Stimulated activated CD8-positive, alpha-beta memory T cell treated with anti-CD3 and anti-CD28 coated beads, Interleukin-4, amount 100 ng/mL, for 1 hour (primary cell): ENCODE measurements at regions not wholly inside any gene's neighbourhood (a gene's known extent, or its start where the extent isn't known, plus 50 kb on each side); places are given as distances from the start of the nearest gene placed in this dataset.

Experiments used
- DNase-seq, 2 donors: peaks; one replicate each; pipeline ENCODE4 v3.0.0-alpha.2; 2020; ENCODE audit warnings: low read depth in 2 of 2, low spot score in 1 of 2

DNA sequence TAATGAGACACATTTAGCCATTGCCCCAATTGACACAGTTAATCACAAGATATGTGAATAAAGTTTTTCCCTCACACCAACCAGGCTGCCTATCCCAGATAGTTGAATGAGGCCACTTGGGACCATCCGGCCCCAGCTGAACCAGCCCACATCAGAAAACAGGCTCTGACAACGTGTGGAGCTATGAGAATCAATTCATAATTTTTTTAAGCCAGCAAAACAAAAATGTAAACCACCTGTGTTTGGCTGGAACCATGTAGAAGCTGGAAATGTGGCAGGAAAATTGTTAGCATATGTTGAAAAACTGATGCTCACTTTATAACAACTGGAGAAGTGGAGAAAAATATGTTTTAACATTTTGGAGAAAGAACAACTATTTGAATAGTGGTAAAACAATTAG is 1161.3 kb downstream of the SLITRK1 start:
- no peak for DNase-seq

DNA sequence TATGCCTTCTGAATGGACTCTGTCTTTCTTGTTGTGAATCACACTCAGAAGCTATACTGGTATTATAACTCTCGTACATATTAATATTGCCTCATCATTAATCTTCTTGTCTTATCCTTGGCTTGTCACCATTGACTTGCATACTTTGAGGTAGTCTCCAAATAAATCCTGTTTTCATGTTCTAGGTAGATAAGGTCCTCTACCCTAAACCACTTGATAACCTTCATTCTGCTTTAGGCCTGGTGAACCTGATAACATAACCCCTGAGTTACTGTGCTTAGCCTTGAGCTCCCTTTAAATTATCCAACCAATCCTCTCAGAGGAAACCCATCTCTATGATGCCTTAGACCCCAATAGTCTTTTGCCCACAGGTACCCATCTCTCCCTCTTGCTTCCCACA is 1162.3 kb downstream of the SLITRK1 start:
- no peak for DNase-seq

DNA sequence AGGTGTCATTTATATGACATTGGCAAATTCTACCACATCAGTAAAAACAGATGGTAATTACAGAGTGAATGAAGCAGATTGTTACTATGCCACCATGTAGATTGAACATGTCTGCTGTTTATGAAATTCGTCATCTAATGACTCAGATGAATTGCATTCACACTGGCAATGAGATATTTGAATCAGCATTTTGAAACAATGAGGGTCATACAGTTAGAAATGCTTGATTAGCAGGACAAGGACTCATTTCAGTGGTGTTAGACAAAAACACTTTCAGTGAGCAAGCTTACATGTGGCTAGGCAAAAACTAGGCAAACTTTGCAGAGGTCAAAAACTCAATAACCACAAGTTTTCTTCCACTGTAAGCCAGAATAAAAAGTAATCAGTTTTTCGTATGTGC is 1165.0 kb downstream of the SLITRK1 start:
- DNase-seq, result no peak

- DNase-seq, result no peak
These were observed 1168.4 kb downstream of the SLITRK1 start for GRCh38 chr13:82713687-82714405.

DNA sequence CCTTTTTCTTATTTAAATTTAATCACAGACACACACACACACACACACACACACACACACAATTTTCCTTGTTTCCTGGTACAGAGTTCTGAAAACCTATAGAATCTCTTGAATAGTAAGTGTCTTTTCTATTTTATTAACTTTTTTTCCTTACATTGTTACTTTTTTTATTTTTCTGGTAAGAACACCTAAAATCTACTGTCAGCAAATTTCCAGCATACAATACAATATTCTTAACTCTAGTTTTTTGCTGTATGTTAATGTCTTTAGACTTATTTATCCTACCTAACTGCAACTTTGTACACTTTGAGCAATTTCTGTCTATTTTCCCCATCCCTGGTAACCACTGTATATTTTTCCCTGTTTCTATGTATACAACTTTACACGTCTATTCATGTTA is 1179.8 kb downstream of the SLITRK1 start:
- no peak for DNase-seq

GRCh38 chr13:82701020-82701419 is 1181.3 kb downstream of the SLITRK1 start:
- DNase-seq, result no peak

DNA sequence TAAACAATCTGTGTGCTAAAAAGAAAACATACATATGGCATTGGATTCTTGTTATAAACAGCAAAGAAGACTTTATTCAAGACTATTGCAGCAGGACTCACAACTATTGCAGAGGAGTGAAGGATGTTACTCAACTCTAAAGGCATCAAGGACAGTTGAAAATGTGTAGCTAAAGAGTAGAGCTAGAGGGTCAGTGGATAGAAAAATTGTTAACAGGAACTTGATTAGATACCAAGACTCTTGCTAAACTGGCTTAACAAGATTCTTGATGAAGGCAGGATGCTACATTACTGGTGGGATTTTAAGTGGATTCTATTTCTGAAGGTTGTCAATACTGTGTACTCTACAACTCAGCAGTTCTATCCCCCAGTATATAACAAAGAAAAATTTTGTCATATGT is 1183.3 kb downstream of the SLITRK1 start:
- DNase-seq, result no peak

DNA sequence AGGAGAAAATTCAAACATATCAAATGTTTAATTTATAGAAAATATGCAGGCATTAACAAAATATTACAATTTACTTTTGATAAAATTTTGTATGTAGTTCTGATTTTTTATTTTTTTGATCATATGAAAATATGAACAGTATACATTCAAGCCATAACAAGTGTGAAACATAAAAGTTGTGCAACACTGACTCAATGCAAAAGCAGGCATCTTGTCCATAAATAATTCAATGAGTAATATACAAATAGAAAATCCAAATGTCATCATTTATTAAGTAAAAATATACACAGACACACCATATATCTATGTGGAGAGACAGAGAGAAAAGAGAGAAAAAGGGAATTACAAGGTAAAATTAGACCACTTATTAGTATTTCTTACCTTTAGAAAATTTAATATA is 1183.9 kb downstream of the SLITRK1 start:
- no peak for DNase-seq

DNA sequence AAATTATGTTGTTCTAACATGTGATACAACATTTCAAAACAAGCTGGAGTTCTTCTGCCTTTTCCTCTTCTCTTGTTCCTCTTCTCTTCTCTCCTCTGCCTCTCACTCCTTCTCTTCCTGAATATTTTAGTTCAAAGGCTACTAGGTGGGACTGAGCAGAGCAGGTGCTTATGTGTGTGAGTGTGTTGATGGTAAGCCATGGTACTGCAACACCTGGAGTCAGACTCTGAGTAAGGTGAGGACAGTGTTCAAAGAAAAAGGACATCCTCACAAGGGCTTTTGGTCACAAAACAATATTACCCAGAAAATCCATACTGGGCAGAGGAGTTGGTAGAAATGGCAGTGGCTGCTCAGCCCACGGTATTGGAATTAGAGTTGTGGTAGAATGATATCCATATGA is 1188.7 kb downstream of the SLITRK1 start:
- no peak for DNase-seq

DNA sequence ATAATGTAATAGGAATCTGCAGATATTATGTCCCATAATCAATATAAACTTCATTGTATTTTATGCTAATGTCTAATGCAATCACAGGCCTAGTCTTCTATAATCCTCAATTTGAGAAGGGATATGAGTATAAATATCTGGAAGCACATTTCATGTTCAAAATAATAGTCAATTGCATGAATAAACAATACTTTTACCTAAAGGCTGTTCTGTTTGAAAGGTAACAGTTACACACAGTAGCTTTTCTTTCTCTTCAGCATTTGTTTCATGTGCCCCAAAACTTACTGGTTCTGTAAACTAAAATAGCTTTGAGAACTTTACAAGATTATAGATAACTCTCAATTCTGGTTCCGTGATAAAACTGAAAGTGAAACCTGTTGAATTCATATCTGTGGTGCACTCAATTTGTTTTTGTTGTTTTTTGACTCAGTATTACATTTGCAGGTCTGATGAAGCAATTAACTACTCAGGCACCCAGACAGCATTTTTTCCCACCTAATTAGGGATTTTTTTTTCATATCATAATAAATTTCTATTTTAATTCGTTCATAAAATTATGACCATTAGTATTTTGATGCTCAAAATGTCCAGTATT is 1193.8 kb downstream of the SLITRK1 start:
- DNase-seq, result no peak

DNA sequence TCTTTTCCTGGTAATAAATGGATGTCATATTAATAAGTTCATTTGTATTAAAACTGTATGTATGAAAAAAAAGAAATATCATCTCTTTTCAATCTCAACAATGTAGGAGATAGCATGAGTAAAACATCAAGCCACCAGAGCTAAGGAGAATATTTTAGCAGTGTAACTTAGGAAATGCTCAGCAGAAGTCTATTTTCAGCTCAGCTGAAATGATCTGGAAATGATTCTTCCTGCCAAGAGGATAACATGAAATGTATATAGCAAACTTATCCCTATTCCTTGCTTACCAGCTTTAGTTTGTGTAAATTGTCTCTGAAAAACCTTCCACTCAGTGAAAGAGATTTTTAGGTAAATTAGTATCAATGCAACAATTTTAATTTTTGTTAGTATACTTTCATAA is 1194.4 kb downstream of the SLITRK1 start:
- DNase-seq, result no peak

- DNase-seq, result no peak
These were observed 1200.7 kb downstream of the SLITRK1 start for GRCh38 chr13:82681535-82681934.

- no peak for DNase-seq
These were observed 1204.2 kb downstream of the SLITRK1 start for GRCh38 chr13:82678052-82678451.

DNA sequence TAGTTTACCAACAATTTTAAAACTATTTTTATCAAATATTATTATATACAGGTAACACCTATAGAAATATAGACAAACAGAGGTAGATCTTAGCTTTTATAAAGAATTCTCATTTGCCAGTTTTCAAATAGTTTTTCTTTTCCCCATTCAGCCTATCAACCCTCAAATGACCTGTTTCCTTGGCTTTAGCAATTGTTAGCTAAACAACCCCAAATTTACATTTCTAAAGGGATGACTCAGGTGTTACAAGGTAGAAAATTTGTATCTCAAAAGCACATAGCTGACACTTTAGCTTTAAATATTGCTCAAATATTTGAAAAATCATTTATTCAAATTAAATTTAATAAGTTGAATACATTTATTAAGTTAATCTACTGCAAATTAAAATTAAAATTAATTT is 1207.2 kb downstream of the SLITRK1 start:
- no peak for DNase-seq

DNA sequence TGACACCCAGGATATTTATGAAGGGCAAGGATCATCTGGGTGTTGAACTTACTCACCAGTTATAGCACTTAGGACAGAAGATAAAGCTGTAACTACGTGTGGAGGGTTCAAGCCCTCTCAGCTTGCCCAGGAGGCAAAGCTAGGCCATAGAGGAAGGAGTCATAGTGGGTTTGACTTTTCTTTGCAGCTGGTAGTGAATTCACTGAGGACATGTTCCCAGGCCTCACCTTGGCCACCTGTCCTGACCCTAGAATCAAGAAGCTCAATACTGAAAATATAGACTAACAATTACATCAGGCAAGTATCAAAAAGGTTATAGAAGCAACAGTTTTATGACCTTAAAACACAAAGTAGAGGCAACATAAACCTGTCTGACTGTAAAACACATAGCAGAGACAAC is 1207.7 kb downstream of the SLITRK1 start:
- no peak for DNase-seq

- no peak for DNase-seq
These were observed 1210.0 kb downstream of the SLITRK1 start for GRCh38 chr13:82672248-82672647.

- DNase-seq, result no peak
These were observed 1218.1 kb downstream of the SLITRK1 start for GRCh38 chr13:82664183-82664582.

- no peak for DNase-seq
These were observed 1221.1 kb downstream of the SLITRK1 start for GRCh38 chr13:82661126-82661525.

GRCh38 chr13:82658811-82659210 is 1223.5 kb downstream of the SLITRK1 start:
- no peak for DNase-seq

- DNase-seq, result no peak
These were observed 1224.8 kb downstream of the SLITRK1 start for GRCh38 chr13:82657471-82657870.

- no peak for DNase-seq
These were observed 1227.1 kb downstream of the SLITRK1 start for GRCh38 chr13:82654861-82655855.

- DNase-seq, result no peak
These were observed 1228.1 kb downstream of the SLITRK1 start for GRCh38 chr13:82654143-82654542.
